ENCODE measurements at regions not wholly inside any gene's neighbourhood (a gene's known extent, or its start where the extent isn't known, plus 50 kb on each side); places are given as distances from the start of the nearest gene placed in this dataset.

DNA sequence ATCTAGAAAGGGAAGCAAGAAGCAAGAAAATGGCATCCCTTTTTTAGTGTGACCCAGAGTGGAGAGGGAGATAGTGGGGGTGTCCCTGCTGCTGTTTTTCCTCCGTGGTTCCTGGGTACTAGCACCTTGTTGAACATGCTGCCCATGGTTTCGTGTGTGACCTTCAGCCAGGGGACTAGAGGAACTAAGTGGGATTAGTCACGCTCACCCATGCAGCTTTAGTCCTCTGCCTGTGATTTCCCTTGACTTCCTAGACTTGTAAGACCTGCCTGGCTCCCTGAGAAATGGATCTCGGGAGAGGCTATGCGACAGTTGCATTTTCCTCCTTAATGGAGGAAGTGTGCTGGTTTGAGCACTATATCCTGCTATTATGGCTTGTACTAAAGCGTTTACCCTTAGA lies 471.4 kb downstream of the DCDC2C start:
- peaks cover 71% of the 10 kb centered on the region for H3K9me3 ChIP-seq (ENCODE audit: low read length)
- H3K9ac ChIP-seq (ENCODE audit: insufficient read depth, low read depth, low read length): no peak overlapping the region
- DNase-seq (ENCODE audit: low spot score): no peak
- intact Hi-C loops (cut with micrococcal nuclease; ENCODE audit: unreplicated experiment) (no loop called here), in situ Hi-C loops (cut with HindIII; ENCODE audit: extremely low pct_ligation_motif_present, low pct_unique_long_range_greater_than_20kb) (no loop called here)
- no peak for FAIRE-seq
- no peak overlapping the region for H3K4me2 ChIP-seq (ENCODE audit: low read depth, low read length)
- no peaks in the 10 kb centered on the region for H3K4me1 ChIP-seq (ENCODE audit: insufficient read depth, low read length)
- H3K27ac ChIP-seq (ENCODE audit: extremely low read length, insufficient read depth, low read length): no peak overlapping the region
- WGBS (ENCODE audit: low lambda C conversion rate): 4% methylated on average over 6 of the region's 6 CpGs
- TF ChIP-seq SMC3 (IDR thresholded peaks at IDR 0.05; ENCODE audit: low read length): no peak
- no peak for TF ChIP-seq SNAPC5 (CRISPR knock-in tag; IDR thresholded peaks at IDR 0.05; ENCODE audit: borderline replicate concordance)
- no peak for TF ChIP-seq ZBTB26 (CRISPR knock-in tag; IDR thresholded peaks at IDR 0.05; ENCODE audit: borderline replicate concordance)
- TF ChIP-seq SP140L (CRISPR knock-in tag; IDR thresholded peaks at IDR 0.05; ENCODE audit: borderline replicate concordance): no peak
- TF ChIP-seq NR3C1 (CRISPR knock-in tag; IDR thresholded peaks at IDR 0.05): no peak
- TF ChIP-seq ZNF781 (CRISPR knock-in tag; IDR thresholded peaks at IDR 0.05; ENCODE audit: borderline replicate concordance, not compliant biosample characterization): no peak
- TF ChIP-seq ZNF616 (CRISPR knock-in tag; IDR thresholded peaks at IDR 0.05; ENCODE audit: low read depth): peak; percentile 99
- H3K79me2 ChIP-seq (ENCODE audit: insufficient read depth, low read length): no peaks in the 10 kb centered on the region
- H3K36me3 ChIP-seq (replicated peaks in 1 of 2; ENCODE audit: control insufficient read depth in 1 of 2, insufficient read depth in 2 of 2, low read length in 2 of 2): no peaks in the 10 kb centered on the region
- no peak overlapping the region for H3K4me3 ChIP-seq (replicated peaks in 1 of 3; ENCODE audit: insufficient read depth in 1 of 3, low read depth in 2 of 3, low read length in 3 of 3)
- no peaks in the 10 kb centered on the region for H4K20me1 ChIP-seq (ENCODE audit: insufficient read depth, low read length)
- POLR2A ChIA-PET: no interaction called here
- CTCF ChIA-PET (ENCODE audit: low intra/inter-chr PET ratio, low total read pairs): no interaction called here
- H3K27me3 ChIP-seq (ENCODE audit: control insufficient read depth in 1 of 2, insufficient read depth in 2 of 2, low read length in 2 of 2): no peaks in the 10 kb centered on the region
- ATAC-seq: no peak
- no TSS peak for BruUV-seq (replicated peaks)
- H2AFZ ChIP-seq (ENCODE audit: low read length): no peak overlapping the region

GRCh38 chr2:4175343-4175742 lies 472.0 kb downstream of the DCDC2C start:
- CTCF ChIA-PET (ENCODE audit: low intra/inter-chr PET ratio, low total read pairs): no interaction called here
- POLR2A ChIA-PET: no interaction called here
- no peak for FAIRE-seq
- TF ChIP-seq ESRRA (CRISPR knock-in tag; IDR thresholded peaks at IDR 0.05; ENCODE audit: low read depth): peak; percentile 98
- 0 out of 2 replicates have a peak, but pooled peaks have one; percentile 49 for TF ChIP-seq PPARG (CRISPR knock-in tag; conservative IDR thresholded peaks at IDR 0.05)
- no peak for TF ChIP-seq NPAS2 (CRISPR knock-in tag; IDR thresholded peaks at IDR 0.05; ENCODE audit: borderline replicate concordance)
- TF ChIP-seq, protein P1, sequence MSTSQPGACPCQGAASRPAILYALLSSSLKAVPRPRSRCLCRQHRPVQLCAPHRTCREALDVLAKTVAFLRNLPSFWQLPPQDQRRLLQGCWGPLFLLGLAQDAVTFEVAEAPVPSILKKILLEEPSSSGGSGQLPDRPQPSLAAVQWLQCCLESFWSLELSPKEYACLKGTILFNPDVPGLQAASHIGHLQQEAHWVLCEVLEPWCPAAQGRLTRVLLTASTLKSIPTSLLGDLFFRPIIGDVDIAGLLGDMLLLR (CRISPR knock-in tag; IDR thresholded peaks at IDR 0.05): no peak
- TF ChIP-seq STAG1 (CRISPR knock-in tag; IDR thresholded peaks at IDR 0.05): peak; percentile 36; the same call in 1 of the 2 replicates
- no peak for TF ChIP-seq SP2 (CRISPR knock-in tag; IDR thresholded peaks at IDR 0.05)
- no peak for TF ChIP-seq XBP1 (CRISPR knock-in tag; IDR thresholded peaks at IDR 0.05)
- TF ChIP-seq TEF (CRISPR knock-in tag; IDR thresholded peaks at IDR 0.05): no peak
- TF ChIP-seq TBX3 (IDR thresholded peaks at IDR 0.05; ENCODE audit: borderline replicate concordance): no peak

More at GRCh38 chr2:4175343-4175742, 472.0 kb downstream of the DCDC2C start:
- in situ Hi-C loops (cut with HindIII; ENCODE audit: extremely low pct_ligation_motif_present, low pct_unique_long_range_greater_than_20kb): no loop called here
- Histone ChIP-seq H3K4me1 (ENCODE audit: insufficient read depth, low read length) (no peaks in the 10 kb centered on the region), H3K9me3 (ENCODE audit: low read length) (peaks cover 67% of the 10 kb centered on the region), H3K36me3 (replicated peaks in 1 of 2; ENCODE audit: control insufficient read depth in 1 of 2, insufficient read depth in 2 of 2, low read length in 2 of 2) (no peaks in the 10 kb centered on the region), H3K27ac (ENCODE audit: extremely low read length, insufficient read depth, low read length) (no peak overlapping the region), H2AFZ (ENCODE audit: low read length) (no peak overlapping the region), H3K27me3 (ENCODE audit: control insufficient read depth in 1 of 2, insufficient read depth in 2 of 2, low read length in 2 of 2) (no peaks in the 10 kb centered on the region), H3K9ac (ENCODE audit: insufficient read depth, low read depth, low read length) (no peak overlapping the region), H3K4me3 (replicated peaks in 1 of 3; ENCODE audit: insufficient read depth in 1 of 3, low read depth in 2 of 3, low read length in 3 of 3) (no peak overlapping the region), H4K20me1 (ENCODE audit: insufficient read depth, low read length) (no peaks in the 10 kb centered on the region), H3K79me2 (ENCODE audit: insufficient read depth, low read length) (no peaks in the 10 kb centered on the region), H3K4me2 (ENCODE audit: low read depth, low read length) (no peak overlapping the region)
- 10% methylated on average over 3 of the region's 3 CpGs for WGBS (ENCODE audit: low lambda C conversion rate)
- intact Hi-C loops (cut with micrococcal nuclease; ENCODE audit: unreplicated experiment): no loop called here
- no TSS peak for BruUV-seq (replicated peaks)
- ATAC-seq (no peak), DNase-seq (ENCODE audit: low spot score) (no peak)
